ENCODE measurements at regions not wholly inside any gene's neighbourhood (a gene's known extent, or its start where the extent isn't known, plus 50 kb on each side); places are given as distances from the start of the nearest gene placed in this dataset.

DNA sequence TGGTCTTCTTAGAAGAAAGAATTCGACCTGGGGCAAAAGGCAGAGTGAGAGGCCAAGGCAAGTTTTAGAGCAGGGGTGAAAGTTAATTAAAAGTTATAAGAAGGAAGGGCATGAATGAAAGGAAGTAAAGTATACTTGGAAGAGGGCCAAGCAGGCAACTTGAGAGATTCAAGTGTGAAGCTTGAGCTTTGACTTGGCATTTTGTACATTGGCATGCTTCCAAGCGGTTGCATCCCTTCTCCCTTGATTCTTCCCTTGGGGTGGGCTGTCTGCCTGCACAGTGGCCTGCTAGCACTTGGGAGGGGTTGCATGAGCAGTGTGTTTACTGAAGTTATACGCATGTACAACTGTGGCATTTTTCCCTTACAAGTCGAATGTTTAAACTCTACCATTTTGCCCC lies 74.8 kb upstream of the MGAT4C start:
- TF ChIP-seq EZH2 (IDR thresholded peaks at IDR 0.05; ENCODE audit: insufficient read depth, poor library complexity, severe bottlenecking) (no peak), EZH2phosphoT487 (IDR thresholded peaks at IDR 0.05; ENCODE audit: insufficient read depth, low read depth) (no peak)
